ENCODE measurements at regions not wholly inside any gene's neighbourhood (a gene's known extent, or its start where the extent isn't known, plus 50 kb on each side); places are given as distances from the start of the nearest gene placed in this dataset.

DNA sequence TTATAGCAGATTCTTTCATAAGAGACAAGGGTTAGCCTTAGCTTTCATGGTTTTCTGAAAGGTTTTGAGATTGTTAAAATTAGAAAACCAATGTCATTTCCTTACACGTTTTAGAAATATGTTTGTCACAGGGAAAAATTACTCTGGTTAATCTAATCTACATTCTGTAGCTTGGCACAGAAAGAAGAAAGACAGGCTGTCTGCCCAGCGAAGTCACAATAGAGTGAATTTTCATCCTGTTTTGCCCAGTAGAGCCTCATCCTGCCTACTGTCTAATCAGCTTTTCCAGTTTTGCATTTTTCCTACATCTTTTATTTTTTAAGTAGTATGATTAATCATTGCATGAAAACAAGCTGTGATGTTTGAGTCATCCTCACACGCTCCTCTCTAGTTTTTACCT is 688.8 kb downstream of the MTRR start (continued):
- TF ChIP-seq ZFP41 (CRISPR knock-in tag; IDR thresholded peaks at IDR 0.05; ENCODE audit: borderline replicate concordance) (no peak), ZNF431 (CRISPR knock-in tag; IDR thresholded peaks at IDR 0.05; ENCODE audit: borderline replicate concordance, low read depth) (no peak), SP2 (CRISPR knock-in tag; IDR thresholded peaks at IDR 0.05) (no peak)

DNA sequence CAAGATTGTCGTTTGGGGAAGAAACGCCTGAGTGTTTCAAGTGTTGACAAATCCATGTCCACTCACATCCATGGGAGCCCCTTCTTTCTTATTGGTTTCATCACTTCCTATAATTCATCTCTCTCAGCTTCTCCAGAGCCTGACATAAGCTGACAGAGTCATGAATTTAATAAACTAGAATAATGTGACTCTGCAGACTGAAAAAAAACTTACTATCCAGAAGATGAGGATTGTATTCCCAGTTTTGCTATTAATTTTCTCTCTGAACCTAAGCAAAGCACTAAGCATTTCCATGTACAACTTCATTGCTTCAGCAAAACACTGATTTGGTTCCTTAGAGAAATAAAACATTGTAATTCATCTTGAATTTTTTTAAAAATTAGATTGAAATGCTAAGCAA is 691.8 kb downstream of the MTRR start:
- POLR2A ChIA-PET: no interaction called here
- 0% methylated on average over 2 of the region's 2 CpGs for WGBS (ENCODE audit: low lambda C conversion rate)
- no peaks in the 10 kb centered on the region for H3K27me3 ChIP-seq (ENCODE audit: control insufficient read depth in 1 of 2, insufficient read depth in 2 of 2, low read length in 2 of 2)
- H3K4me3 ChIP-seq (replicated peaks in 1 of 3; ENCODE audit: insufficient read depth in 1 of 3, low read depth in 2 of 3, low read length in 3 of 3): no peak overlapping the region
- CTCF ChIA-PET (ENCODE audit: low intra/inter-chr PET ratio, low total read pairs): no interaction called here
- ATAC-seq (no peak), FAIRE-seq (no peak), DNase-seq (ENCODE audit: low spot score) (no peak)
- H4K20me1 ChIP-seq (ENCODE audit: insufficient read depth, low read length): no peaks in the 10 kb centered on the region
- intact Hi-C loops (cut with micrococcal nuclease; ENCODE audit: unreplicated experiment) (no loop called here), in situ Hi-C loops (cut with HindIII; ENCODE audit: extremely low pct_ligation_motif_present, low pct_unique_long_range_greater_than_20kb) (no loop called here)
- no peak overlapping the region for H3K4me2 ChIP-seq (ENCODE audit: low read depth, low read length)
- no peak overlapping the region for H3K9ac ChIP-seq (ENCODE audit: insufficient read depth, low read depth, low read length)
- no peaks in the 10 kb centered on the region for H3K79me2 ChIP-seq (ENCODE audit: insufficient read depth, low read length)
- H3K4me1 ChIP-seq (ENCODE audit: insufficient read depth, low read length): no peaks in the 10 kb centered on the region
- H3K36me3 ChIP-seq (replicated peaks in 1 of 2; ENCODE audit: control insufficient read depth in 1 of 2, insufficient read depth in 2 of 2, low read length in 2 of 2): no peaks in the 10 kb centered on the region
- no TSS peak for BruUV-seq (replicated peaks)
- peaks cover 29% of the 10 kb centered on the region for H3K9me3 ChIP-seq (ENCODE audit: low read length)
- no peak overlapping the region for H2AFZ ChIP-seq (ENCODE audit: low read length)
- no peak overlapping the region for H3K27ac ChIP-seq (ENCODE audit: extremely low read length, insufficient read depth, low read length)
- TF ChIP-seq ZNF563 (CRISPR knock-in tag; IDR thresholded peaks at IDR 0.05) (no peak), MXI1 (IDR thresholded peaks at IDR 0.05; ENCODE audit: borderline replicate concordance, low read depth, low read length) (no peak), NR3C1 (CRISPR knock-in tag; IDR thresholded peaks at IDR 0.05) (no peak), ZFP37 (CRISPR knock-in tag; IDR thresholded peaks at IDR 0.05; ENCODE audit: borderline replicate concordance) (no peak), AGO1 (IDR thresholded peaks at IDR 0.05; ENCODE audit: low read depth, low read length, poor library complexity, severe bottlenecking) (no peak), ZNF737 (CRISPR knock-in tag; IDR thresholded peaks at IDR 0.05; ENCODE audit: borderline replicate concordance) (no peak), PHF21A (CRISPR knock-in tag; IDR thresholded peaks at IDR 0.05) (no peak), ZNF569 (CRISPR knock-in tag; IDR thresholded peaks at IDR 0.05; ENCODE audit: borderline replicate concordance) (no peak), CREM (IDR thresholded peaks at IDR 0.05) (no peak), CREM (CRISPR knock-in tag; IDR thresholded peaks at IDR 0.05) (no peak), ZNF292 (CRISPR knock-in tag; IDR thresholded peaks at IDR 0.05; ENCODE audit: borderline replicate concordance, low read depth) (no peak), ZNF607 (CRISPR knock-in tag; IDR thresholded peaks at IDR 0.05; ENCODE audit: borderline replicate concordance) (no peak), ZNF34 (CRISPR knock-in tag; IDR thresholded peaks at IDR 0.05; ENCODE audit: borderline replicate concordance) (no peak)
- TF ChIP-seq, protein P1, sequence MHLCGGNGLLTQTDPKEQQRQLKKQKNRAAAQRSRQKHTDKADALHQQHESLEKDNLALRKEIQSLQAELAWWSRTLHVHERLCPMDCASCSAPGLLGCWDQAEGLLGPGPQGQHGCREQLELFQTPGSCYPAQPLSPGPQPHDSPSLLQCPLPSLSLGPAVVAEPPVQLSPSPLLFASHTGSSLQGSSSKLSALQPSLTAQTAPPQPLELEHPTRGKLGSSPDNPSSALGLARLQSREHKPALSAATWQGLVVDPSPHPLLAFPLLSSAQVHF (CRISPR knock-in tag; IDR thresholded peaks at IDR 0.05): no peak
- TF ChIP-seq, protein P2, sequence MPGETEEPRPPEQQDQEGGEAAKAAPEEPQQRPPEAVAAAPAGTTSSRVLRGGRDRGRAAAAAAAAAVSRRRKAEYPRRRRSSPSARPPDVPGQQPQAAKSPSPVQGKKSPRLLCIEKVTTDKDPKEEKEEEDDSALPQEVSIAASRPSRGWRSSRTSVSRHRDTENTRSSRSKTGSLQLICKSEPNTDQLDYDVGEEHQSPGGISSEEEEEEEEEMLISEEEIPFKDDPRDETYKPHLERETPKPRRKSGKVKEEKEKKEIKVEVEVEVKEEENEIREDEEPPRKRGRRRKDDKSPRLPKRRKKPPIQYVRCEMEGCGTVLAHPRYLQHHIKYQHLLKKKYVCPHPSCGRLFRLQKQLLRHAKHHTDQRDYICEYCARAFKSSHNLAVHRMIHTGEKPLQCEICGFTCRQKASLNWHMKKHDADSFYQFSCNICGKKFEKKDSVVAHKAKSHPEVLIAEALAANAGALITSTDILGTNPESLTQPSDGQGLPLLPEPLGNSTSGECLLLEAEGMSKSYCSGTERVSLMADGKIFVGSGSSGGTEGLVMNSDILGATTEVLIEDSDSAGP (CRISPR knock-in tag; IDR thresholded peaks at IDR 0.05; ENCODE audit: borderline replicate concordance): no peak
- TF ChIP-seq, protein P3, sequence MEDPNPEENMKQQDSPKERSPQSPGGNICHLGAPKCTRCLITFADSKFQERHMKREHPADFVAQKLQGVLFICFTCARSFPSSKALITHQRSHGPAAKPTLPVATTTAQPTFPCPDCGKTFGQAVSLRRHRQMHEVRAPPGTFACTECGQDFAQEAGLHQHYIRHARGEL (CRISPR knock-in tag; IDR thresholded peaks at IDR 0.05): no peak
- TF ChIP-seq, protein P4, sequence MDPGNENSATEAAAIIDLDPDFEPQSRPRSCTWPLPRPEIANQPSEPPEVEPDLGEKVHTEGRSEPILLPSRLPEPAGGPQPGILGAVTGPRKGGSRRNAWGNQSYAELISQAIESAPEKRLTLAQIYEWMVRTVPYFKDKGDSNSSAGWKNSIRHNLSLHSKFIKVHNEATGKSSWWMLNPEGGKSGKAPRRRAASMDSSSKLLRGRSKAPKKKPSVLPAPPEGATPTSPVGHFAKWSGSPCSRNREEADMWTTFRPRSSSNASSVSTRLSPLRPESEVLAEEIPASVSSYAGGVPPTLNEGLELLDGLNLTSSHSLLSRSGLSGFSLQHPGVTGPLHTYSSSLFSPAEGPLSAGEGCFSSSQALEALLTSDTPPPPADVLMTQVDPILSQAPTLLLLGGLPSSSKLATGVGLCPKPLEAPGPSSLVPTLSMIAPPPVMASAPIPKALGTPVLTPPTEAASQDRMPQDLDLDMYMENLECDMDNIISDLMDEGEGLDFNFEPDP (CRISPR knock-in tag; conservative IDR thresholded peaks at IDR 0.05): no peak
- TF ChIP-seq, protein P5, sequence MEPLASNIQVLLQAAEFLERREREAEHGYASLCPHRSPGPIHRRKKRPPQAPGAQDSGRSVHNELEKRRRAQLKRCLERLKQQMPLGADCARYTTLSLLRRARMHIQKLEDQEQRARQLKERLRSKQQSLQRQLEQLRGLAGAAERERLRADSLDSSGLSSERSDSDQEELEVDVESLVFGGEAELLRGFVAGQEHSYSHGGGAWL (CRISPR knock-in tag; IDR thresholded peaks at IDR 0.05): no peak
